Left lung (tissue), 4 donors: ENCODE measurements at regions not wholly inside any gene's neighbourhood (a gene's known extent, or its start where the extent isn't known, plus 50 kb on each side); places are given as distances from the start of the nearest gene placed in this dataset.

ENCODE experiments used
- ATAC-seq: fragments of 200-7000 bp; cut with Tn5 transposase; one replicate; pipeline ENCODE4 v1.9.1; 2020; ENCODE audit warnings: moderate library complexity
- DNase-seq, 4 donors: peaks; one replicate each; pipeline ENCODE4 v3.0.0-alpha.2; 2013 to 2020
- H3K27ac ChIP-seq, 2 donors: fragments of 200-600 bp; sonication (generic) in 1 of 2; one replicate each; pipeline versions ENCODE4 v1.5.0 to v1.8.0; 2020 to 2021
- H3K27me3 ChIP-seq, 2 donors: fragments of 200-600 bp; sonication (generic) in 1 of 2; one replicate each; pipeline versions ENCODE4 v1.5.0 to v1.8.0; 2020 to 2021
- H3K36me3 ChIP-seq, 2 donors: fragments of 200-600 bp; sonication (generic) in 1 of 2; one replicate each; pipeline versions ENCODE4 v1.5.0 to v1.8.0; 2020 to 2021
- H3K4me1 ChIP-seq, 2 donors: fragments of 200-600 bp; one replicate each; pipeline ENCODE4 v1.8.0; 2021
- H3K4me3 ChIP-seq, 2 donors: fragments of 200-600 bp; sonication (generic) in 1 of 2; one replicate each; pipeline versions ENCODE4 v1.5.0 to v1.8.0; 2020 to 2021; ENCODE audit warnings: mild to moderate bottlenecking in 1 of 2
- H3K9me3 ChIP-seq, 2 donors: fragments of 200-600 bp; sonication (generic) in 1 of 2; one replicate each; pipeline versions ENCODE4 v1.5.0 to v1.8.0; 2020 to 2021
- CTCF ChIP-seq, 2 donors: fragments of 200-600 bp; sonication (generic) in 1 of 2; IDR thresholded peaks; one replicate each; pipeline versions ENCODE4 v1.5.0 to v1.8.0; 2021; ENCODE audit warnings: antibody characterized with exemption in 2 of 2
- intact Hi-C, 2 donors: fragments of 100-400 bp; cut with DNase I; formaldehyde crosslinking; loops; one replicate each; pipeline versions ENCODE4 v1.11.2 to v1.14.2; 2022
- donor health status: DM: no; HTN: yes; CAD: no.
- donor health status: DM: no; HTN: no; CAD: no.

GRCh38 chr2:200159357-200159707, 147.2 kb upstream of the SPATS2L start:
- Histone ChIP-seq H3K27ac (no peak overlapping the region), H3K9me3 (no peaks in the 10 kb centered on the region), H3K4me1 (no peaks in the 10 kb centered on the region), H3K36me3 (no peaks in the 10 kb centered on the region), H3K27me3 (no peaks in the 10 kb centered on the region), H3K4me3 (no peak overlapping the region)
- intact Hi-C loops = no loop called here
- TF ChIP-seq CTCF (IDR thresholded peaks at IDR 0.05) = no peak
- no peak for ATAC-seq
- DNase-seq = no peak

GRCh38 chr2:200159829-200160781, 146.4 kb upstream of the SPATS2L start:
- no peak overlapping the region for H3K27ac ChIP-seq
- peak; percentile 28 for ATAC-seq
- intact Hi-C loops = no loop called here

GRCh38 chr2:200161458-200161857, 145.0 kb upstream of the SPATS2L start:
- DNase-seq = no peak
- Histone ChIP-seq H3K27me3 (no peaks in the 10 kb centered on the region), H3K4me1 (no peaks in the 10 kb centered on the region), H3K27ac (no peak overlapping the region), H3K9me3 (peaks cover 0 to 11% of the 10 kb centered on the region in 2 donors), H3K36me3 (no peaks in the 10 kb centered on the region), H3K4me3 (no peak overlapping the region)
- intact Hi-C loops = no loop called here
- no peak for ATAC-seq
- no peak for TF ChIP-seq CTCF (IDR thresholded peaks at IDR 0.05)

More at GRCh38 chr2:200159829-200160781, 146.4 kb upstream of the SPATS2L start:
- H3K9me3 ChIP-seq = no peaks in the 10 kb centered on the region
- no peaks in the 10 kb centered on the region for H3K4me1 ChIP-seq
- H3K36me3 ChIP-seq = no peaks in the 10 kb centered on the region
- no peaks in the 10 kb centered on the region for H3K27me3 ChIP-seq
- DNase-seq = no peak
- no peak overlapping the region for H3K4me3 ChIP-seq
- TF ChIP-seq CTCF (IDR thresholded peaks at IDR 0.05) = no peak

- ATAC-seq = no peak
- intact Hi-C loops = no loop called here
- no peaks in the 10 kb centered on the region for H3K4me1 ChIP-seq
- H3K27ac ChIP-seq = no peak overlapping the region
- DNase-seq = no peak
- no peaks in the 10 kb centered on the region for H3K36me3 ChIP-seq
- H3K27me3 ChIP-seq = no peaks in the 10 kb centered on the region
- peaks cover 0 to 11% of the 10 kb centered on the region in 2 donors for H3K9me3 ChIP-seq
- H3K4me3 ChIP-seq = no peak overlapping the region
- no peak for TF ChIP-seq CTCF (IDR thresholded peaks at IDR 0.05)
These were observed 140.8 kb upstream of the SPATS2L start for GRCh38 chr2:200165687-200166086.

- Histone ChIP-seq H3K9me3 (peaks cover 0 to 11% of the 10 kb centered on the region in 2 donors), H3K27ac (no peak overlapping the region), H3K27me3 (no peaks in the 10 kb centered on the region), H3K4me1 (no peaks in the 10 kb centered on the region), H3K4me3 (no peak overlapping the region), H3K36me3 (no peaks in the 10 kb centered on the region)
- ATAC-seq (no peak), DNase-seq (no peak)
- TF ChIP-seq CTCF (IDR thresholded peaks at IDR 0.05) = no peak
- intact Hi-C loops = no loop called here
These were observed 137.6 kb upstream of the SPATS2L start for GRCh38 chr2:200168641-200169555.
